HL-60 (cell line): ENCODE measurements at regions not wholly inside any gene's neighbourhood (a gene's known extent, or its start where the extent isn't known, plus 50 kb on each side); places are given as distances from the start of the nearest gene placed in this dataset.
"Not testable (repeated sequence)": the region's sequence is repeated elsewhere in the genome, so short reads cannot be mapped to it uniquely, and the experiment has no call there.

ENCODE experiments used
- DNase-seq, 2 experiments: peaks; one replicate each; pipeline ENCODE4 v3.0.0-alpha.2; 2010 to 2020; ENCODE audit warnings: low read depth in 1 of 2, low spot score in 1 of 2
- H3K27ac ChIP-seq: fragments of 250-450 bp; sonication (Bioruptor Pico); replicated peaks from 2 replicates; pipeline ENCODE4 v1.5.1; 2020; ENCODE audit warnings: mild to moderate bottlenecking, moderate library complexity
- H3K27me3 ChIP-seq: fragments of 250-450 bp; sonication (Bioruptor Pico); 2 replicates; pipeline ENCODE4 v1.5.1; 2021; ENCODE audit warnings: mild to moderate bottlenecking, moderate library complexity; ENCODE audit not compliant: insufficient read depth, poor library complexity, severe bottlenecking
- H3K4me3 ChIP-seq: replicated peaks from 2 replicates; pipeline ENCODE4 v1.5.1; 2011; ENCODE audit warnings: mild to moderate bottlenecking, control low read depth, low read length; ENCODE audit not compliant: insufficient read depth
- GABPA ChIP-seq: IDR thresholded peaks from 2 replicates; pipeline ENCODE4 v1.6.1; 2012; ENCODE audit warnings: low read depth
- POLR2AphosphoS5 ChIP-seq: IDR thresholded peaks from 2 replicates; pipeline ENCODE4 v1.6.1; 2012; ENCODE audit warnings: low read depth
- SPI1 ChIP-seq: IDR thresholded peaks from 2 replicates; pipeline ENCODE4 v1.6.1; 2012; ENCODE audit warnings: low read depth, mild to moderate bottlenecking, borderline replicate concordance
- TF ChIP-seq, protein P1 (sequence below): IDR thresholded peaks from one replicate; pipeline ENCODE4 v1.5.1; 2011; ENCODE audit warnings: low read length, control low read depth, inconsistent platforms; ENCODE audit not compliant: insufficient read depth
- TF ChIP-seq, protein P2 (sequence below): IDR thresholded peaks from 2 replicates; pipeline ENCODE4 v1.6.1; 2012; ENCODE audit warnings: low read depth; ENCODE audit not compliant: insufficient replicate concordance

DNA sequence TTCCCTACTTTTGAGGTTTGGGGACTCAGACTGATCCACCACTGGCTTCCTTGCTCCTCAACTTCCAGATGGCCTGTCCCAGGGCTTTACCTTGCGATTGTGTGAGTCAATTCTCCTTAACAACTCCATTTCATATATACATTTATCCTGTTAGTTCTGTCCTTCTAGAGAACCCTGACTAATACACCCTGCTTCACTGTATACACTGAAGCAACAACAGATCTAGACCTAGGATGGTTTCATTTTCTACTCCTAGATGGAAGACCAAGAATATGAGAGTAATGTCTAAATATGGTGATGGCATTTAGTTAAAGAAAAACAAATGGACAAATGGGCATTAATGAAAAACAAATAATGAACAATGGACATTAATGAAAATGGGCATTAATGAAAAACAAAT is 225.6 kb downstream of the LMBRD1 start:
- Histone ChIP-seq H3K27me3 (no peaks in the 10 kb centered on the region), H3K27ac (no peak overlapping the region), H3K4me3 (no peak overlapping the region)
- TF ChIP-seq, protein P1, sequence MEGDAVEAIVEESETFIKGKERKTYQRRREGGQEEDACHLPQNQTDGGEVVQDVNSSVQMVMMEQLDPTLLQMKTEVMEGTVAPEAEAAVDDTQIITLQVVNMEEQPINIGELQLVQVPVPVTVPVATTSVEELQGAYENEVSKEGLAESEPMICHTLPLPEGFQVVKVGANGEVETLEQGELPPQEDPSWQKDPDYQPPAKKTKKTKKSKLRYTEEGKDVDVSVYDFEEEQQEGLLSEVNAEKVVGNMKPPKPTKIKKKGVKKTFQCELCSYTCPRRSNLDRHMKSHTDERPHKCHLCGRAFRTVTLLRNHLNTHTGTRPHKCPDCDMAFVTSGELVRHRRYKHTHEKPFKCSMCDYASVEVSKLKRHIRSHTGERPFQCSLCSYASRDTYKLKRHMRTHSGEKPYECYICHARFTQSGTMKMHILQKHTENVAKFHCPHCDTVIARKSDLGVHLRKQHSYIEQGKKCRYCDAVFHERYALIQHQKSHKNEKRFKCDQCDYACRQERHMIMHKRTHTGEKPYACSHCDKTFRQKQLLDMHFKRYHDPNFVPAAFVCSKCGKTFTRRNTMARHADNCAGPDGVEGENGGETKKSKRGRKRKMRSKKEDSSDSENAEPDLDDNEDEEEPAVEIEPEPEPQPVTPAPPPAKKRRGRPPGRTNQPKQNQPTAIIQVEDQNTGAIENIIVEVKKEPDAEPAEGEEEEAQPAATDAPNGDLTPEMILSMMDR, result no peak
- TF ChIP-seq, protein P2, sequence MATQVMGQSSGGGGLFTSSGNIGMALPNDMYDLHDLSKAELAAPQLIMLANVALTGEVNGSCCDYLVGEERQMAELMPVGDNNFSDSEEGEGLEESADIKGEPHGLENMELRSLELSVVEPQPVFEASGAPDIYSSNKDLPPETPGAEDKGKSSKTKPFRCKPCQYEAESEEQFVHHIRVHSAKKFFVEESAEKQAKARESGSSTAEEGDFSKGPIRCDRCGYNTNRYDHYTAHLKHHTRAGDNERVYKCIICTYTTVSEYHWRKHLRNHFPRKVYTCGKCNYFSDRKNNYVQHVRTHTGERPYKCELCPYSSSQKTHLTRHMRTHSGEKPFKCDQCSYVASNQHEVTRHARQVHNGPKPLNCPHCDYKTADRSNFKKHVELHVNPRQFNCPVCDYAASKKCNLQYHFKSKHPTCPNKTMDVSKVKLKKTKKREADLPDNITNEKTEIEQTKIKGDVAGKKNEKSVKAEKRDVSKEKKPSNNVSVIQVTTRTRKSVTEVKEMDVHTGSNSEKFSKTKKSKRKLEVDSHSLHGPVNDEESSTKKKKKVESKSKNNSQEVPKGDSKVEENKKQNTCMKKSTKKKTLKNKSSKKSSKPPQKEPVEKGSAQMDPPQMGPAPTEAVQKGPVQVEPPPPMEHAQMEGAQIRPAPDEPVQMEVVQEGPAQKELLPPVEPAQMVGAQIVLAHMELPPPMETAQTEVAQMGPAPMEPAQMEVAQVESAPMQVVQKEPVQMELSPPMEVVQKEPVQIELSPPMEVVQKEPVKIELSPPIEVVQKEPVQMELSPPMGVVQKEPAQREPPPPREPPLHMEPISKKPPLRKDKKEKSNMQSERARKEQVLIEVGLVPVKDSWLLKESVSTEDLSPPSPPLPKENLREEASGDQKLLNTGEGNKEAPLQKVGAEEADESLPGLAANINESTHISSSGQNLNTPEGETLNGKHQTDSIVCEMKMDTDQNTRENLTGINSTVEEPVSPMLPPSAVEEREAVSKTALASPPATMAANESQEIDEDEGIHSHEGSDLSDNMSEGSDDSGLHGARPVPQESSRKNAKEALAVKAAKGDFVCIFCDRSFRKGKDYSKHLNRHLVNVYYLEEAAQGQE, result no peak
- no peak for TF ChIP-seq SPI1
- no peak for TF ChIP-seq GABPA
- TF ChIP-seq POLR2AphosphoS5, result no peak
- DNase-seq, result no peak

- Histone ChIP-seq H3K27me3 (no peaks in the 10 kb centered on the region), H3K27ac (no peak overlapping the region), H3K4me3 (no peak overlapping the region)
- TF ChIP-seq, protein P1, result no peak
- TF ChIP-seq, protein P2, result no peak
- no peak for TF ChIP-seq SPI1
- TF ChIP-seq POLR2AphosphoS5, result no peak
- DNase-seq, result no peak
Observed at GRCh38 chr6:69570106-69570505, 226.7 kb downstream of the LMBRD1 start.

DNA sequence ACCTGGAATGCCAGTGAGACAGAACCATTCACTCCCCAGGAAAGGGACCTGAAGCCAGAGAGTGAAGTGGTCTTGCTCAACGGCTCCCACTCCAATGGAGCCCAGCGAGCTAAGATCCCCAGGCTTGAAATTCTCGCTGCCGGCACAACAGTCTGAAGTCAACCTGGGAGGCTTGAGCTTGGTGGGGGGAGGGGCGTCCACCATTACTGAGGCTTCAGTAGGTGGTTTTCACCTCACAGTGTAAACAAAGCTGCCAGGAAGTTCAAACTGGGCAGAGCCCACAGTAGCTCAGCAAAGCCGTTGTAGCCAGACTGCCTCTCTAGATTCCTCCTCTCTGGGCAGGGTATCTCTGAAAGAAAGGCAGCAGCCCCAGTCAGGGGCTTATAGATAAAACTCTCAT is 236.2 kb downstream of the LMBRD1 start:
- DNase-seq, H3K4me3 ChIP-seq, H3K27me3 ChIP-seq, H3K27ac ChIP-seq: not testable (repeated sequence)

GRCh38 chr6:69555088-69555638 is 241.6 kb downstream of the LMBRD1 start:
- no peak for DNase-seq
- Histone ChIP-seq H3K4me3 (no peak overlapping the region), H3K27ac (no peak overlapping the region), H3K27me3 (no peaks in the 10 kb centered on the region)
- TF ChIP-seq POLR2AphosphoS5, result no peak
- no peak for TF ChIP-seq SPI1
- TF ChIP-seq, protein P2, result no peak
- TF ChIP-seq GABPA, result no peak
- TF ChIP-seq, protein P1, result no peak
